ENCODE measurements at regions not wholly inside any gene's neighbourhood (a gene's known extent, or its start where the extent isn't known, plus 50 kb on each side); places are given as distances from the start of the nearest gene placed in this dataset.

DNA sequence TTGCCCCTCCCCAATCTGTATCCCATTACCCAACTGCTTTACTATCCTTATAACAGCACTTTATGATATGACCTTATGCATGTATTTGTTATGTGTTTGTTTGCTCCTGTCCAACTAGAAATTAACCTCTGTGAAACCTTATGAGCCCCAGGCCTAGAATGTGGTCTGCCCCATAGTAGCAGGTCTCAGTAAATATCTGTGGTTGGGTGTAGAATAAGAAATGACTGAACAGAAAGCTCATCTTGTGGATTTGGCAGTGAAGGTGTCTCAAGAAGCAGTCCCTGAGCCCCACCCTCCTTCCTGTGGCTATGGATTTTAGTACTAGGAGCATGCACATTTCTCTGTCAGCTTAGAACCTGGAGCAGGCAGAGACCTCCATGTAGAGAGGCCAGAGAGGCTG, 229.0 kb upstream of the LCORL start:
- POLR2A ChIA-PET = no interaction called here
- no peak overlapping the region for H3K4me3 ChIP-seq (ENCODE audit: low read depth, low read length)
- no peak for DNase-seq (ENCODE audit: low read depth, low spot score)
- TF ChIP-seq, protein P1, sequence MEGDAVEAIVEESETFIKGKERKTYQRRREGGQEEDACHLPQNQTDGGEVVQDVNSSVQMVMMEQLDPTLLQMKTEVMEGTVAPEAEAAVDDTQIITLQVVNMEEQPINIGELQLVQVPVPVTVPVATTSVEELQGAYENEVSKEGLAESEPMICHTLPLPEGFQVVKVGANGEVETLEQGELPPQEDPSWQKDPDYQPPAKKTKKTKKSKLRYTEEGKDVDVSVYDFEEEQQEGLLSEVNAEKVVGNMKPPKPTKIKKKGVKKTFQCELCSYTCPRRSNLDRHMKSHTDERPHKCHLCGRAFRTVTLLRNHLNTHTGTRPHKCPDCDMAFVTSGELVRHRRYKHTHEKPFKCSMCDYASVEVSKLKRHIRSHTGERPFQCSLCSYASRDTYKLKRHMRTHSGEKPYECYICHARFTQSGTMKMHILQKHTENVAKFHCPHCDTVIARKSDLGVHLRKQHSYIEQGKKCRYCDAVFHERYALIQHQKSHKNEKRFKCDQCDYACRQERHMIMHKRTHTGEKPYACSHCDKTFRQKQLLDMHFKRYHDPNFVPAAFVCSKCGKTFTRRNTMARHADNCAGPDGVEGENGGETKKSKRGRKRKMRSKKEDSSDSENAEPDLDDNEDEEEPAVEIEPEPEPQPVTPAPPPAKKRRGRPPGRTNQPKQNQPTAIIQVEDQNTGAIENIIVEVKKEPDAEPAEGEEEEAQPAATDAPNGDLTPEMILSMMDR (IDR thresholded peaks at IDR 0.05; ENCODE audit: insufficient read depth, low read length, missing control alignments) = no peak
- CTCF ChIA-PET = no interaction called here

GRCh38 chr4:18248611-18249010, 227.1 kb upstream of the LCORL start:
- TF ChIP-seq, protein P1 (IDR thresholded peaks at IDR 0.05; ENCODE audit: insufficient read depth, low read length, missing control alignments) = no peak
- H3K4me3 ChIP-seq (ENCODE audit: low read depth, low read length) = no peak overlapping the region
- ChIA-PET POLR2A (no interaction called here), CTCF (no interaction called here)
- no peak for DNase-seq (ENCODE audit: low read depth, low spot score)

GRCh38 chr4:18247189-18247588, 225.6 kb upstream of the LCORL start:
- TF ChIP-seq, protein P1 (IDR thresholded peaks at IDR 0.05; ENCODE audit: insufficient read depth, low read length, missing control alignments) = no peak
- DNase-seq (ENCODE audit: low read depth, low spot score) = no peak
- no peak overlapping the region for H3K4me3 ChIP-seq (ENCODE audit: low read depth, low read length)
- ChIA-PET CTCF (no interaction called here), POLR2A (no interaction called here)

DNA sequence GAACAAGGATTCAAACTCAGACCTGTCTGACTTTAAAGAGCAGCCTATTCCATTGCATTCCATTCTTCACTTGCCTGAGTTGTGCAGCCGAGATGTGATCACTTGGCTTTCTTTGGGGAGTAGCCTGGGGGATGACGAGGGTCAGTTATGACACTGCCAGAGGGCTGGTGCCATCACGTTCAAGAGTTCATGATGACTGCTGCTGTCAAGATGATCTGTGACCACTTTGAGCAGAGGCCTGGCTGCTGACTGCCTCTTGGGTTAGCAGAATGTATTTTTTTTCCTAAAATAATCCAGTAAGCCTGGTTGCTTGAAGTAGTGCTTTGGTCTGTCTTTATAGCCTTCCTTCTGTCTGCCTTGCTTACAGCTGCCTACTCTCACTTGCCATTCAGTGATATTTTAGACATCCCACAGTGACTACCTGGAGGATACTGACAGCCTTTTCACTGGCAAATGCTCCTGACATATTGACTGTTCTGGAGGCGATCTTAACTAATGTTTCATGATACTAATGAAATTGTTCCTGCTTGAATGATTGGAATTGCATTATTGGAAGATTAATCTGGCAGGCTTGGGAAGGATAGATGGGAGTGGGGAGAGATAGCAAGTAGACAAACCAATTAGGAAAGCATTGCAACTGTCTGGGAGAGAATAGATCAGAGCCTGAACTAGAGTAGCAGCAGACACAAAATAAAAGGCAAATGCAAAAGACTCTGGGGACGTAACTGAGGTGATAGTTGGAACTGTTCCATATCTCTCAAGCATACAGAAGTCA, 221.6 kb upstream of the LCORL start:
- H3K4me3 ChIP-seq (ENCODE audit: low read depth, low read length) = no peak overlapping the region
- DNase-seq (ENCODE audit: low read depth, low spot score) = no peak
- ChIA-PET CTCF (no interaction called here), POLR2A (no interaction called here)
- TF ChIP-seq, protein P1 (IDR thresholded peaks at IDR 0.05; ENCODE audit: insufficient read depth, low read length, missing control alignments) = no peak

- TF ChIP-seq, protein P1 (IDR thresholded peaks at IDR 0.05; ENCODE audit: insufficient read depth, low read length, missing control alignments) = no peak
- DNase-seq (ENCODE audit: low read depth, low spot score) = no peak
- CTCF ChIA-PET = no interaction called here
- no peak overlapping the region for H3K4me3 ChIP-seq (ENCODE audit: low read depth, low read length)
- POLR2A ChIA-PET = no interaction called here
Observed at GRCh38 chr4:18241727-18242126, 220.2 kb upstream of the LCORL start.

DNA sequence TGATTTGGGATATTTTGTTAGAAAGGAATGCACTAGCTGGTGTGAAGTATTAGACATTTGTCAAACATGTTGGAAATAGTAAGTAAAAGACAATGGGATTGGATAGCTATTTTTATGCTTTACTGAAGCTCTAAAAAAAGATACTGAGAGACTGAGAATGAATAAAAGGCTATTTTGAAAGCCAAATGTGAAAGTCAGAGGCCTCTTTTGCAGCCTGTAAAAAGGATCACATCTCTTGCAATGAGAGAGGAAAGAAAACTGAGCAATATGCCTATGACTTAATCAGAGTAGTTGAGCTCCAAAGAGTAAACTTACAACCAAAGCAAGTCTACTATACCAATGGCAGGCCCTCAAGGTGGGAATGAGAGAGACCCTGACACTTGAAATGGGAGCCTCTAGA, 212.6 kb upstream of the LCORL start:
- TF ChIP-seq, protein P1 (IDR thresholded peaks at IDR 0.05; ENCODE audit: insufficient read depth, low read length, missing control alignments) = no peak
- H3K4me3 ChIP-seq (ENCODE audit: low read depth, low read length) = no peak overlapping the region
- POLR2A ChIA-PET = no interaction called here
- CTCF ChIA-PET = no interaction called here
- no peak for DNase-seq (ENCODE audit: low read depth, low spot score)

Data from AG04449 (cell line).